Stimulated activated effector memory CD8-positive, alpha-beta T cell treated with anti-CD3 and anti-CD28 coated beads, Interleukin-12 subunit alpha, Interleukin-12 subunit beta, amount 100 ng/mL, for 72 hours (primary cell): ENCODE measurements at regions not wholly inside any gene's neighbourhood (a gene's known extent, or its start where the extent isn't known, plus 50 kb on each side); places are given as distances from the start of the nearest gene placed in this dataset.
A peak's percentile ranks its signal among the peaks of the same experiment; 100 is the strongest.
"Not testable (repeated sequence)": the region's sequence is repeated elsewhere in the genome, so short reads cannot be mapped to it uniquely, and the experiment has no call there.

Experiments used
- ATAC-seq: fragments of 150-1000 bp; cut with Tn5 transposase; 2 replicates; pipeline ENCODE4 v1.10.0; 2021
- DNase-seq, 2 donors: peaks; one replicate each; pipeline ENCODE4 v3.0.0; 2021 to 2022; ENCODE audit warnings: low spot score in 2 of 2
- H3K27ac Mint-ChIP-seq: one replicate; pipeline ENCODE4 v1.8.0; 2022; ENCODE audit warnings: mild to moderate bottlenecking, mixed read lengths
- H3K36me3 Mint-ChIP-seq: one replicate; pipeline ENCODE4 v1.8.0; 2022; ENCODE audit warnings: mild to moderate bottlenecking, mixed read lengths
- H3K4me1 Mint-ChIP-seq: one replicate; pipeline ENCODE4 v1.8.0; 2022; ENCODE audit warnings: mixed read lengths
- H3K4me3 Mint-ChIP-seq: one replicate; pipeline ENCODE4 v1.8.0; 2022; ENCODE audit warnings: mild to moderate bottlenecking, mixed read lengths
- H3K9me3 Mint-ChIP-seq: one replicate; pipeline ENCODE4 v1.8.0; 2022; ENCODE audit warnings: mixed read lengths

DNA sequence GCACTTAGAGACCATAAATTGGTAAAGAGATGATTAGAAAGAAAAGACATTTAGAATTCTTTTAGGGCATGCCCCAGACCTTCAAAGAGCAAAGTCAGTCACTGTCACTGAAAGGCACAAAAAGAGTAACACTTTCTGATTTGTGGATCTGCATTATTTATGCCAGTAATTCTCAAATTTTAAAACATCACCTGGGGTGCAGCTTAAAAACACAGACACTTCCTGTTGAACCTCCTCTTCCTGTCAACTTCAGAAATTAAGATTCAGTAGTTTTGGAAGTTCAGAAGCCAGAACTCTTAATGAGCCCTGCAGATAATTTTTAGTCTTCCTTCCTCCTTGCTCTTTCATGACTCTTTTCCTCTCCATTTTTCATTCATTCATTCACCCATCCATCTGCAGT, 137.5 kb downstream of the NRN1 start:
- no peak overlapping the region for H3K4me3 Mint-ChIP-seq
- H3K4me1 Mint-ChIP-seq: peaks cover 51% of the 10 kb centered on the region

DNA sequence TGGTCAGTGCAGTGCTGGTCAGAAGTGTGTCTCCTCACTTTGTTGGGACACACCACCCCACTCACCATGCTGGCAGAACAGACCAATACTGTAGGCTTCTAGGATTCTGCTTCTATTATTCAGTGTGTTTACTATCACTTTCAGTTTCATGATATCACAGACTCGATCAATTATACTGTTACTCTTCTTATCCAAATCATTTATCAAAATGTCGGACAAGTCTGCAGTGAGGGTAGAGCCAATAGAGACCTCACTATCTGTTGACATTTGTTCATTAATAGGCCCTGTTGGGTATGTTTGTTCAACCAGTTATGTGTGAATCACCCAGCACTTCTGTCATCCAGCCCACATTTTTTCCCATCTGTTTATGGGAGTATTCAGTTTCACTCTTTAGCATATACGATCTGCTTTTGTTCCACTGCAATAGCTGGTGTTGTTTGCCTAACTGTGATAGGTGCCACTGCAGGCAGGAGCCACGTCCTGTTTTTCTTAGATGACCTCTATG, 140.1 kb downstream of the NRN1 start:
- Mint-ChIP-seq H3K4me1 (peaks cover 46% of the 10 kb centered on the region), H3K4me3 (peak overlapping the region; percentile 66), H3K27ac (peak overlapping the region; percentile 93), H3K36me3 (no peaks in the 10 kb centered on the region), H3K9me3 (no peaks in the 10 kb centered on the region)
- peak; percentile 61 for ATAC-seq
- no peak for DNase-seq

More for the DNA sequence above, 137.5 kb downstream of the NRN1 start:
- Mint-ChIP-seq H3K36me3 (no peaks in the 10 kb centered on the region), H3K27ac (no peak overlapping the region), H3K9me3 (peaks cover 5% of the 10 kb centered on the region)
- ATAC-seq: no peak
- no peak for DNase-seq

DNA sequence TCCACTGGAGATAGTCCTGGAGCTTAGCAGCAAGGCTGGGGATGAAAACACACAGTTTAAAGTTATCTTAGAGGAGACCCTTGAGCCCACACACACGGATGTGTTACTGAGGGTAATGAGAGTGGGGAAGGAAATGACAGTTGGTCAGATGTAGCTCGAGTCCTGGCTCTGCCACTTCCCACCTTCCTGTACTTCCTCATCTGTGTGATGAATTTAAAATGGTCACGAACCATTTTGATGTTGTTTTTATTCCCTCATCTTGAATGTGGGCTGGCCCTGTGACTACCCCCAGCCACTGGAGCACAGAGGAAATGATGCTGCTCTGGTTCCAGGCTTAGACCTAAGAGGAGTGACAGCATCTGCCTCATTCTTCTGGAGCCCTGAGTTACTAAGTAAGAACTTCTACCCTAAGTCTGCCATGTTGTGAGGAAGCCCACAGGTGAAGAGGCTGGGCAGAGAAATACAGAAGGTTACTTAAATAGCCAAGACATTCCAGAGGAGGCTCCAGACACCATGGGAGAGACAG, 141.2 kb downstream of the NRN1 start:
- H3K9me3 Mint-ChIP-seq: no peaks in the 10 kb centered on the region
- H3K4me3 Mint-ChIP-seq: peak overlapping the region; percentile 66
- no peaks in the 10 kb centered on the region for H3K36me3 Mint-ChIP-seq
- H3K27ac Mint-ChIP-seq: peak overlapping the region; percentile 69
- peaks cover 54% of the 10 kb centered on the region for H3K4me1 Mint-ChIP-seq
- ATAC-seq (peak; percentile 74), DNase-seq (no peak)

- Mint-ChIP-seq H3K27ac (no peak overlapping the region), H3K4me1 (peaks cover 30% of the 10 kb centered on the region), H3K9me3 (no peaks in the 10 kb centered on the region), H3K36me3 (no peaks in the 10 kb centered on the region), H3K4me3 (no peak overlapping the region)
- DNase-seq (no peak), ATAC-seq (peak; percentile 68)
Observed at GRCh38 chr6:5860849-5861248, 145.9 kb downstream of the NRN1 start.

DNA sequence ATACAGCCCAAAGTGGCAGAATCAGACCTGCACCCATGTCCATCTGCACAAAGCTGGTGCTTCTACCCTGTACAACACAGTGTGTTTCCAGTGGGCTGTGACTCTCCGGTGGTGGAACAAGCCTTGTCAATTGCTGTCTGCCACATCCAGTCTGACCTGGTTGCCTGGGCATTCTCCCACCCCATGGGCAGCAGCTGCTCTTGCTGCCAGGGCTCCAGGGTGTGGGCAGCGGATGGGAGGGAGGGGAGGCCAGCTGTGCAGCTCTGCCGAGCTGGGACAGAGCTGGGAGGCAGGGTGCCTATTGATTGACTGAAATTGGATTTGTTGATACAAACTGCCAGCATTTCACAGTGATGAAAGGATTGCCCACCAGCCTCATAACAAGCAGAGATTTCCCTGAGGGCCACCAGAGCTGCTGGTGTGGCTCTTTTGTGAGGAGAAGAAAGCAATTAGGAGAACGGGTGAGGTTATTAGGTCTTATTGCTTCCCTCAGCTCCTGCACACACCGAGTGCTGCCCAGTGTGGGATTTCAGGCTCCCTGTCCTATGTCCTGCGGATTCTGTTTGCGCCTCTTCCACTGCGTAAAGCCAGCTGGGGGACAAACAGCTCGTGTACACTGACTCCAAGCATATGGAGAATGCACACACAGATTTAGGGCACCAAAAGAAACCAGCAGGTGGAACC, 150.8 kb downstream of the NRN1 start:
- ATAC-seq (no peak), DNase-seq (no peak)
- peaks cover 14% of the 10 kb centered on the region for H3K4me1 Mint-ChIP-seq
- no peak overlapping the region for H3K27ac Mint-ChIP-seq
- no peaks in the 10 kb centered on the region for H3K9me3 Mint-ChIP-seq
- H3K36me3 Mint-ChIP-seq: no peaks in the 10 kb centered on the region
- H3K4me3 Mint-ChIP-seq: no peak overlapping the region

GRCh38 chr6:5854899-5855298, 151.8 kb downstream of the NRN1 start:
- Mint-ChIP-seq H3K36me3 (no peaks in the 10 kb centered on the region), H3K27ac (no peak overlapping the region), H3K4me3 (no peak overlapping the region), H3K4me1 (peaks cover 5% of the 10 kb centered on the region), H3K9me3 (no peaks in the 10 kb centered on the region)
- DNase-seq: no peak
- ATAC-seq: no peak

DNA sequence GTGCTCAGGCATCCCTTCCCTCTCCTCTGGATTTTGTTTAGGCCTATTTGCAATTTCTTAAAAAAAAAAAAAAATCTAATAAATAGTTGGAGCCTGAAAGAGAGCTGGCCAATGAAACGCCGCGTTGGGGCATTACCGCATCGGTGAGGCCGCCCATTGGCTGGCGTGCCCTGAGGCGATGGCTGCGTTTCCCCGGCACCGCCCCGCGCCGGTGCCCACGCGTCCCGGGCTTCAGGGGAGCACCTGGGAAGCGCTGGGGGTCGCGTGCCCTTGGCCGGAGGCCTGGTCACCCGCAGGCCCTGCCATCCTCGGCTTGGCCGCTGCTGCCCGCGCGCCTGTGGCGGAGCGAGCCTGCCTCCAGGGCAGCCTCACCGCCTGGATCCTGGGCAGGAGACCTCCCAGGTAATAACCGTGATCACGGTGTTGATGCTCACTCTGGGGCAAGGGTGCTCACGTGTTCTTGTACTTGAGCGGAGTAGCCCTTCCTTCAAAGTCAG, 155.4 kb downstream of the NRN1 start:
- Mint-ChIP-seq H3K4me1 (peaks cover 5% of the 10 kb centered on the region), H3K36me3 (no peaks in the 10 kb centered on the region), H3K4me3 (peak overlapping the region; percentile 64), H3K27ac (peak overlapping the region; percentile 68), H3K9me3 (no peaks in the 10 kb centered on the region)
- peak; percentile 91 for ATAC-seq
- DNase-seq: peak; percentile 47 to 70

GRCh38 chr6:5850848-5851255, 155.9 kb downstream of the NRN1 start:
- H3K36me3 Mint-ChIP-seq: no peaks in the 10 kb centered on the region
- no peak overlapping the region for H3K27ac Mint-ChIP-seq
- no peak for DNase-seq
- H3K4me1 Mint-ChIP-seq: peaks cover 5% of the 10 kb centered on the region
- peak; percentile 38 for ATAC-seq
- peak overlapping the region; percentile 64 for H3K4me3 Mint-ChIP-seq
- H3K9me3 Mint-ChIP-seq: no peaks in the 10 kb centered on the region

GRCh38 chr6:5846889-5847288, 159.8 kb downstream of the NRN1 start:
- no peak overlapping the region for H3K27ac Mint-ChIP-seq
- ATAC-seq: peak; percentile 46
- peaks cover 3% of the 10 kb centered on the region for H3K9me3 Mint-ChIP-seq
- H3K4me1 Mint-ChIP-seq: peaks cover 4% of the 10 kb centered on the region
- no peak overlapping the region for H3K4me3 Mint-ChIP-seq
- no peak for DNase-seq
- no peaks in the 10 kb centered on the region for H3K36me3 Mint-ChIP-seq

GRCh38 chr6:5846335-5846734, 160.4 kb downstream of the NRN1 start:
- ATAC-seq (no peak), DNase-seq (no peak)
- Mint-ChIP-seq H3K9me3 (peaks cover 3% of the 10 kb centered on the region), H3K27ac (no peak overlapping the region), H3K4me1 (no peaks in the 10 kb centered on the region), H3K36me3 (no peaks in the 10 kb centered on the region), H3K4me3 (no peak overlapping the region)

GRCh38 chr6:5843078-5843477, 163.6 kb downstream of the NRN1 start:
- Mint-ChIP-seq H3K36me3 (no peaks in the 10 kb centered on the region), H3K27ac (no peak overlapping the region), H3K9me3 (peaks cover 3% of the 10 kb centered on the region), H3K4me1 (no peaks in the 10 kb centered on the region), H3K4me3 (no peak overlapping the region)
- no peak for DNase-seq
- no peak for ATAC-seq

GRCh38 chr6:5840734-5841390, 165.9 kb downstream of the NRN1 start:
- DNase-seq: no peak
- no peak overlapping the region for H3K27ac Mint-ChIP-seq
- no peaks in the 10 kb centered on the region for H3K36me3 Mint-ChIP-seq
- ATAC-seq: peak; percentile 37
- H3K4me3 Mint-ChIP-seq: no peak overlapping the region
- peaks cover 3% of the 10 kb centered on the region for H3K9me3 Mint-ChIP-seq
- no peaks in the 10 kb centered on the region for H3K4me1 Mint-ChIP-seq

- ATAC-seq: no peak
- Mint-ChIP-seq H3K4me1 (no peaks in the 10 kb centered on the region), H3K27ac (no peak overlapping the region), H3K36me3 (no peaks in the 10 kb centered on the region), H3K4me3 (no peak overlapping the region), H3K9me3 (no peaks in the 10 kb centered on the region)
- no peak for DNase-seq
Observed at GRCh38 chr6:5838656-5839396, 167.9 kb downstream of the NRN1 start.

DNA sequence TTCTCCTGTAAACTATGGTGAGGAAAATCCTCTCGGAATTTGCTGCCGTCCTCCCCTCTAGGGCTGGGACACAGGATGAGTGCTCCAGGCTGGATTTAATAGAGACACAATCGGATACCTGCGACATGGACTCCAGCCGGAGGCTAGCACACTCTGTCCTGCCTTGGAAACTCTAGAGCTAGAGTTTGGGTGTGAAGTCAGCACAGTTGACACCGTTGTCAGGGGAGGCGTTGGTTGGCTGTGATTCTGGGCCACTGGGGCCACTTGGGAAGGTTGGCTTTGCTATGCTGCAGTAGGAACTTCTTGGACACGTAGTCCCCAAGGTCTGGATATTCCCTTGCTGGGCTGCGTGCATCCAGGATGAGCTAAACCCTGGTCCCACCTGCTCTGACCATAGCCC, 169.4 kb downstream of the NRN1 start:
- Mint-ChIP-seq H3K4me3 (no peak overlapping the region), H3K36me3 (no peaks in the 10 kb centered on the region), H3K9me3 (no peaks in the 10 kb centered on the region), H3K4me1 (peaks cover 12% of the 10 kb centered on the region), H3K27ac (no peak overlapping the region)
- ATAC-seq: no peak
- no peak for DNase-seq

DNA sequence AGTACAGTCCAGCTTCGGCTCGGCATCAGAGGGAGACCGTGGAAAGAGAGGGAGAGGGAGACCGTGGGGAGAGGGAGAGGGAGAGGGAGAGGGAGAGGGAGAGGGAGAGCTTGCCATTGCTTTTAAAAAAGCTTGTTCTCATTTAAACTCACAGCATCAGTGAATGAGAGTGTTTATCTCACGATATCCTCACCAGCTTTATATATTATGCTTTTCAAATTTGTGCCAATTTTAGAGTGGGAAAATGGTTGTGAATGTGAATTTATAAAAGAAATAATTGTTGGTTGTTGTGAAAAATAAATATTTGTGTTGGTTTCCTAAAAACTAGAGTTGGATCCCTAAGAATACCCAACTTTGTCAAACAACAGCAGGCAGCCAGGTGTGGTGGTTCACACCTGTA, 170.1 kb downstream of the NRN1 start:
- DNase-seq, H3K36me3 Mint-ChIP-seq, ATAC-seq, H3K4me3 Mint-ChIP-seq, H3K27ac Mint-ChIP-seq, H3K9me3 Mint-ChIP-seq: not testable (repeated sequence)
- peaks cover 20% of the 10 kb centered on the region for H3K4me1 Mint-ChIP-seq
